GM12873 (cell line): ENCODE measurements at regions not wholly inside any gene's neighbourhood (a gene's known extent, or its start where the extent isn't known, plus 50 kb on each side); places are given as distances from the start of the nearest gene placed in this dataset.

Source experiments
- CTCF ChIP-seq: IDR thresholded peaks from 2 replicates; pipeline ENCODE4 v1.5.1; 2012; ENCODE audit warnings: low read depth, mild to moderate bottlenecking, moderate library complexity, low read length, control low read depth; ENCODE audit not compliant: insufficient read depth; ENCODE audit errors: missing control alignments

GRCh38 chrX:45351478-45351877 lies 150.8 kb upstream of the DIPK2B start:
- TF ChIP-seq CTCF = no peak

GRCh38 chrX:45348296-45348695 lies 147.6 kb upstream of the DIPK2B start:
- no peak for TF ChIP-seq CTCF

GRCh38 chrX:45347877-45348276 lies 147.2 kb upstream of the DIPK2B start:
- TF ChIP-seq CTCF = no peak

- no peak for TF ChIP-seq CTCF
Measured at GRCh38 chrX:45344594-45344993, 143.9 kb upstream of the DIPK2B start.

- no peak for TF ChIP-seq CTCF
Measured at GRCh38 chrX:45329217-45329616, 128.5 kb upstream of the DIPK2B start.

GRCh38 chrX:45324941-45325340 lies 124.3 kb upstream of the DIPK2B start:
- TF ChIP-seq CTCF = no peak

- TF ChIP-seq CTCF = no peak
Measured at GRCh38 chrX:45323387-45323786, 122.7 kb upstream of the DIPK2B start.
